IMR-90 (cell line): ENCODE measurements at regions not wholly inside any gene's neighbourhood (a gene's known extent, or its start where the extent isn't known, plus 50 kb on each side); places are given as distances from the start of the nearest gene placed in this dataset.

Source experiments
- BHLHE40 ChIP-seq: fragments of 150-350 bp; IDR thresholded peaks from 2 replicates; pipeline ENCODE4 v1.6.1; 2016; ENCODE audit warnings: mild to moderate bottlenecking, low read depth, low read length
- CEBPB ChIP-seq: IDR thresholded peaks from 2 replicates; pipeline ENCODE4 v1.6.1; 2012; ENCODE audit warnings: low read depth, low read length, improper control_type of control experiment
- MAFK ChIP-seq: IDR thresholded peaks from 2 replicates; pipeline ENCODE4 v1.6.1; 2012; ENCODE audit warnings: low read depth, low read length, improper control_type of control experiment
- NFE2L2 ChIP-seq: fragments of 150-350 bp; IDR thresholded peaks from 2 replicates; pipeline ENCODE4 v1.6.1; 2016; ENCODE audit warnings: low read depth, mild to moderate bottlenecking, low read length
- POLR2A ChIP-seq: IDR thresholded peaks from 2 replicates; pipeline ENCODE4 v1.6.1; 2012; ENCODE audit warnings: mild to moderate bottlenecking, low read depth, low read length
- RAD21 ChIP-seq: IDR thresholded peaks from 2 replicates; pipeline ENCODE4 v1.6.1; 2012; ENCODE audit warnings: low read length, improper control_type of control experiment
- RCOR1 ChIP-seq: IDR thresholded peaks from 2 replicates; pipeline ENCODE4 v1.6.1; 2012; ENCODE audit warnings: mild to moderate bottlenecking, low read length, improper control_type of control experiment; ENCODE audit not compliant: insufficient replicate concordance
- TF ChIP-seq, protein P1 (sequence below): conservative IDR thresholded peaks from 2 replicates; pipeline ENCODE4 v1.5.1; 2012; ENCODE audit warnings: mild to moderate bottlenecking, low read depth, low read length, improper control_type of control experiment

DNA sequence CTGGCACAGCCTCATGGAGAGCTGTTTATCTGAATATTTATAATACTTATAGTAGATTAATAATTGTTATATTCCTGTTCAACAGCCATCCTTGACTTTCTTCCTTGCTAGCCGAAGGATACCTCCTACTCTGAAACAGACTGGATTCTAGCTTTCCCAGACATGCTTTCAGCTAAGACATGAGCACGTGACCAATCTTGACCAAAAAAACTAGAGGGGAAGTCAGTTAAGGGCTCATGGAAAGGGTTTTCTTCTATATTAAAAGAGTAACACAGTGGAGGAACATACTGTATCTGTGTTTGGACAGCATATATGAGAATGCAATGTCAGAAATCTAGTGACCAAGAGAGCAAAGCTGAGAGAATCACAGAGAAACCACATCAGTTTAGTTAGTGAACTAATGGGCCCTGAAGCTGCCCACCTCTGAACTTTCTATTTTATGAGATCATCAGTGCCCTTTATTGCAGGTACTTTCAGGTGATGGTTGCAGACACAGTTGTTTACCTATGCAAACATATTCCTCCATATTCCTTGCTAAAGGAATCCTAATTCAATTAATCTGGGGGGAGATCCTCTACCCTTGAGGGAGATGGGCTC is 140.4 kb upstream of the SLC24A3 start:
- TF ChIP-seq POLR2A: no peak
- TF ChIP-seq, protein P1, sequence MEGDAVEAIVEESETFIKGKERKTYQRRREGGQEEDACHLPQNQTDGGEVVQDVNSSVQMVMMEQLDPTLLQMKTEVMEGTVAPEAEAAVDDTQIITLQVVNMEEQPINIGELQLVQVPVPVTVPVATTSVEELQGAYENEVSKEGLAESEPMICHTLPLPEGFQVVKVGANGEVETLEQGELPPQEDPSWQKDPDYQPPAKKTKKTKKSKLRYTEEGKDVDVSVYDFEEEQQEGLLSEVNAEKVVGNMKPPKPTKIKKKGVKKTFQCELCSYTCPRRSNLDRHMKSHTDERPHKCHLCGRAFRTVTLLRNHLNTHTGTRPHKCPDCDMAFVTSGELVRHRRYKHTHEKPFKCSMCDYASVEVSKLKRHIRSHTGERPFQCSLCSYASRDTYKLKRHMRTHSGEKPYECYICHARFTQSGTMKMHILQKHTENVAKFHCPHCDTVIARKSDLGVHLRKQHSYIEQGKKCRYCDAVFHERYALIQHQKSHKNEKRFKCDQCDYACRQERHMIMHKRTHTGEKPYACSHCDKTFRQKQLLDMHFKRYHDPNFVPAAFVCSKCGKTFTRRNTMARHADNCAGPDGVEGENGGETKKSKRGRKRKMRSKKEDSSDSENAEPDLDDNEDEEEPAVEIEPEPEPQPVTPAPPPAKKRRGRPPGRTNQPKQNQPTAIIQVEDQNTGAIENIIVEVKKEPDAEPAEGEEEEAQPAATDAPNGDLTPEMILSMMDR: no peak
- TF ChIP-seq RAD21: no peak
- no peak for TF ChIP-seq RCOR1
- TF ChIP-seq CEBPB: no peak
- TF ChIP-seq MAFK: no peak
- TF ChIP-seq BHLHE40: no peak
- TF ChIP-seq NFE2L2: no peak
